K562 (cell line): ENCODE measurements at regions not wholly inside any gene's neighbourhood (a gene's known extent, or its start where the extent isn't known, plus 50 kb on each side); places are given as distances from the start of the nearest gene placed in this dataset.

Experiments used
- ATAC-seq: fragments of 200-7000 bp; cut with Tn5 transposase; 3 replicates; pipeline ENCODE4 v1.9.1; 2020; ENCODE audit warnings: moderate library complexity
- BruUV-seq: library from RNA; stranded (reverse); fragments of 400-500 nt; replicated peaks from 2 replicates; lab custom pipeline; 2021; lab: Mats Ljungman, UMichigan
- CTCF ChIA-PET: fragments of 300-600 bp; formaldehyde crosslinking; extraction: SDS; loops from one replicate; lab custom pipeline; 2021; ENCODE audit warnings: low intra/inter-chr PET ratio; lab: Yijun Ruan, JAX
- POLR2A ChIA-PET: fragments of 300-600, 350-650 bp; sonication (Branson Sonifier 250); formaldehyde crosslinking; extraction: SDS; loops from one replicate; lab custom pipeline; 2021; ENCODE audit warnings: antibody characterized with exemption, inconsistent platforms; lab: Yijun Ruan, JAX
- DNase-seq, 4 experiments: peaks; one replicate each; pipeline versions ENCODE4 v3.0.0 to v3.0.0-alpha.2; 2011 to 2018; ENCODE audit warnings: low spot score in 3 of 4, mixed read lengths in 3 of 4; ENCODE audit errors: extremely low read depth in 1 of 4
- FAIRE-seq: peaks from 2 replicates; lab custom pipeline; 2011; peaks lifted over from hg19 to GRCh38; lab: Jason Lieb, UNC
- H2AFZ ChIP-seq: 2 replicates; pipeline ENCODE4 v1.6.0; 2011; ENCODE audit warnings: low read depth, low read length, control low read depth, inconsistent platforms
- H3K27ac ChIP-seq: fragments of 200-600 bp; 3 replicates; pipeline ENCODE4 v1.8.0; 2011; ENCODE audit warnings: low read depth, mild to moderate bottlenecking, control low read depth, inconsistent platforms, low read length, moderate library complexity, mixed read lengths; ENCODE audit errors: extremely low read depth
- H3K27me3 ChIP-seq, 2 experiments: fragments of 300-600 bp in 1 of 2; 2 replicates in 1 of 2; 3 replicates in 1 of 2; pipeline versions ENCODE4 v1.6.0 to v1.8.0; 2011; ENCODE audit warnings: inconsistent platforms in 2 of 2, low read length in 2 of 2, mild to moderate bottlenecking in 1 of 2, mixed read lengths in 1 of 2, moderate library complexity in 1 of 2; ENCODE audit not compliant: control insufficient read depth in 2 of 2, insufficient read depth in 2 of 2
- H3K36me3 ChIP-seq: fragments of 300-600 bp; 3 replicates; pipeline ENCODE4 v1.8.0; 2011; ENCODE audit warnings: mild to moderate bottlenecking, low read length, inconsistent platforms; ENCODE audit not compliant: control insufficient read depth, insufficient read depth
- H3K4me1 ChIP-seq, 2 experiments: fragments of 200-600 bp in 1 of 2; replicated peaks in 1 of 2; 2 replicates in 1 of 2; 3 replicates in 1 of 2; pipeline versions ENCODE4 v1.5.1 to v1.8.0; 2011; ENCODE audit warnings: inconsistent platforms in 2 of 2, low read length in 2 of 2, mild to moderate bottlenecking in 1 of 2, mixed read lengths in 1 of 2, moderate library complexity in 1 of 2; ENCODE audit not compliant: control insufficient read depth in 2 of 2, insufficient read depth in 2 of 2
- H3K4me2 ChIP-seq: 2 replicates; pipeline ENCODE4 v1.6.1; 2011; ENCODE audit warnings: low read length, control low read depth, inconsistent platforms, mixed read lengths; ENCODE audit not compliant: insufficient read depth
- H3K4me3 ChIP-seq: fragments of 200-600 bp; sonication (generic), shearing (Covaris generic); 2 replicates; pipeline ENCODE4 v1.5.1; 2016; ENCODE audit warnings: control low read depth, inconsistent platforms
- H3K79me2 ChIP-seq: fragments of 200-600 bp; 3 replicates; pipeline ENCODE4 v1.8.0; 2011; ENCODE audit warnings: low read length, inconsistent platforms; ENCODE audit not compliant: control insufficient read depth, insufficient read depth
- H3K9ac ChIP-seq, 2 experiments: 2 replicates each; pipeline versions ENCODE4 v1.6.0 to v1.6.1; 2011; ENCODE audit warnings: low read depth in 2 of 2, low read length in 2 of 2, control low read depth in 1 of 2, inconsistent platforms in 1 of 2, mild to moderate bottlenecking in 1 of 2, mixed read lengths in 1 of 2; ENCODE audit not compliant: insufficient read depth in 1 of 2
- H3K9me1 ChIP-seq: one replicate; pipeline ENCODE4 v1.6.0; 2011; ENCODE audit warnings: inconsistent platforms, mild to moderate bottlenecking, low read length, moderate library complexity; ENCODE audit not compliant: control insufficient read depth, insufficient read depth
- H3K9me3 ChIP-seq: replicated peaks from 2 replicates; pipeline ENCODE4 v1.5.1; 2011; ENCODE audit warnings: low read depth, low read length, inconsistent platforms; ENCODE audit not compliant: control insufficient read depth, insufficient read depth
- H4K20me1 ChIP-seq: replicated peaks from 2 replicates; pipeline ENCODE4 v1.6.1; 2011; ENCODE audit warnings: low read length, inconsistent platforms, mixed read lengths; ENCODE audit not compliant: control insufficient read depth, insufficient read depth
- ZFP1 ChIP-seq: fragments of 450-650 bp; formaldehyde crosslinking; IDR thresholded peaks from 2 replicates; pipeline ENCODE4 v1.4.0; 2020; ENCODE audit warnings: mild to moderate bottlenecking, mixed read lengths
- ZNF778 ChIP-seq: fragments of 450-650 bp; formaldehyde crosslinking; IDR thresholded peaks from 2 replicates; pipeline ENCODE4 v1.4.0; 2020; ENCODE audit warnings: mild to moderate bottlenecking, moderate library complexity
- WGBS: fragments of 100-300 bp; shearing (Covaris generic); methylation state at CpG from one replicate; pipeline ENCODE4 v1.1.6; 2016; ENCODE audit warnings: low coverage, mixed read lengths; ENCODE audit not compliant: insufficient coverage; ENCODE audit errors: missing lambda C conversion rate; 5-methylcytosine and 5-hydroxymethylcytosine counted together
- in situ Hi-C: fragments of 300-500 bp; cut with MboI; formaldehyde crosslinking; loops from 4 replicates; pipeline ENCODE4 v1.15.0; 2018; ENCODE audit warnings: inconsistent platforms, mixed read lengths
- intact Hi-C: fragments of 100-400 bp; cut with micrococcal nuclease; formaldehyde crosslinking; loops from 2 replicates; pipeline ENCODE4 v1.14.2; 2022
- TF ChIP-seq, protein P1 (sequence below): fragments of 250-450 bp; sonication (Bioruptor Pico); IDR thresholded peaks from 2 replicates; pipeline ENCODE4 v1.5.0; 2021
- TF ChIP-seq, protein P2 (sequence below): fragments of 450-650 bp; IDR thresholded peaks from 2 replicates; pipeline ENCODE4 v1.6.1; 2017; ENCODE audit warnings: antibody characterized with exemption
- TF ChIP-seq, protein P3 (sequence below): fragments of 250-450 bp; sonication (Bioruptor Pico); IDR thresholded peaks from 2 replicates; pipeline ENCODE4 v1.8.0; 2021; ENCODE audit warnings: borderline replicate concordance, mild to moderate bottlenecking, moderate library complexity; ENCODE audit not compliant: poor library complexity, severe bottlenecking

DNA sequence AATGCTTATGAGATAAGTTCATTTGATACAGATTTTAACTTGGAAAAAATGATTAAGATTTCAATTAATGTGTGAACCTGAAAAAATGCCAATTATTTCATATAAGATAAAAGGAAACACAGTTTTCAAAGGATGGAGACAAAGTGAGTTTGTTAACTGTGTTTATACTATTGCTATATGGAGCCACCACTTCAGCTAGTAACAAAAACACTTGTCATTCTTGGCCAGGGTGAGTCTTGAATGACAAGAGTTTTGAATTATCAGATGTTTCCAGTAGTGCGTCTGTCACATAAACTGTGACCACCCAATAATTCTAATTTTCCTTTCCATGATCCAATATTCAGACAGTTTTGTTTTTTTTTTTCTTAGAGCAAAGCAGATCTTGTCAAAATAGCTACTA is 78.0 kb upstream of the GADL1 start:
- WGBS = 4% methylated on average over 1 of the region's 1 CpG
- BruUV-seq = no TSS peak

More for the DNA sequence above, 78.0 kb upstream of the GADL1 start:
- Histone ChIP-seq H3K27me3 (no peaks in the 10 kb centered on the region), H3K9me3 (no peaks in the 10 kb centered on the region), H3K27ac (no peak overlapping the region), H2AFZ (no peak overlapping the region), H3K36me3 (no peaks in the 10 kb centered on the region), H3K9me1 (no peaks in the 10 kb centered on the region), H3K79me2 (no peaks in the 10 kb centered on the region), H3K4me2 (no peak overlapping the region), H3K9ac (no peak overlapping the region), H4K20me1 (no peaks in the 10 kb centered on the region), H3K4me3 (no peak overlapping the region), H3K4me1 (no peaks in the 10 kb centered on the region)
- POLR2A ChIA-PET = no interaction called here
- TF ChIP-seq, protein P1, sequence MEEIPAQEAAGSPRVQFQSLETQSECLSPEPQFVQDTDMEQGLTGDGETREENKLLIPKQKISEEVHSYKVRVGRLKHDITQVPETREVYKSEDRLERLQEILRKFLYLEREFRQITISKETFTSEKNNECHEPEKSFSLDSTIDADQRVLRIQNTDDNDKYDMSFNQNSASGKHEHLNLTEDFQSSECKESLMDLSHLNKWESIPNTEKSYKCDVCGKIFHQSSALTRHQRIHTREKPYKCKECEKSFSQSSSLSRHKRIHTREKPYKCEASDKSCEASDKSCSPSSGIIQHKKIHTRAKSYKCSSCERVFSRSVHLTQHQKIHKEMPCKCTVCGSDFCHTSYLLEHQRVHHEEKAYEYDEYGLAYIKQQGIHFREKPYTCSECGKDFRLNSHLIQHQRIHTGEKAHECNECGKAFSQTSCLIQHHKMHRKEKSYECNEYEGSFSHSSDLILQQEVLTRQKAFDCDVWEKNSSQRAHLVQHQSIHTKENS (CRISPR knock-in tag) = no peak
- no peak for TF ChIP-seq ZNF778 (CRISPR knock-in tag)
- TF ChIP-seq, protein P2, sequence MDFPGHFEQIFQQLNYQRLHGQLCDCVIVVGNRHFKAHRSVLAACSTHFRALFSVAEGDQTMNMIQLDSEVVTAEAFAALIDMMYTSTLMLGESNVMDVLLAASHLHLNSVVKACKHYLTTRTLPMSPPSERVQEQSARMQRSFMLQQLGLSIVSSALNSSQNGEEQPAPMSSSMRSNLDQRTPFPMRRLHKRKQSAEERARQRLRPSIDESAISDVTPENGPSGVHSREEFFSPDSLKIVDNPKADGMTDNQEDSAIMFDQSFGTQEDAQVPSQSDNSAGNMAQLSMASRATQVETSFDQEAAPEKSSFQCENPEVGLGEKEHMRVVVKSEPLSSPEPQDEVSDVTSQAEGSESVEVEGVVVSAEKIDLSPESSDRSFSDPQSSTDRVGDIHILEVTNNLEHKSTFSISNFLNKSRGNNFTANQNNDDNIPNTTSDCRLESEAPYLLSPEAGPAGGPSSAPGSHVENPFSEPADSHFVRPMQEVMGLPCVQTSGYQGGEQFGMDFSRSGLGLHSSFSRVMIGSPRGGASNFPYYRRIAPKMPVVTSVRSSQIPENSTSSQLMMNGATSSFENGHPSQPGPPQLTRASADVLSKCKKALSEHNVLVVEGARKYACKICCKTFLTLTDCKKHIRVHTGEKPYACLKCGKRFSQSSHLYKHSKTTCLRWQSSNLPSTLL = no peak
- TF ChIP-seq, protein P3, sequence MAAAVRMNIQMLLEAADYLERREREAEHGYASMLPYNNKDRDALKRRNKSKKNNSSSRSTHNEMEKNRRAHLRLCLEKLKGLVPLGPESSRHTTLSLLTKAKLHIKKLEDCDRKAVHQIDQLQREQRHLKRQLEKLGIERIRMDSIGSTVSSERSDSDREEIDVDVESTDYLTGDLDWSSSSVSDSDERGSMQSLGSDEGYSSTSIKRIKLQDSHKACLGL (CRISPR knock-in tag) = no peak
- TF ChIP-seq ZFP1 (CRISPR knock-in tag) = peak; percentile 94
- no peak for ATAC-seq
- DNase-seq = no peak
- in situ Hi-C loops = no loop called here
- no peak for FAIRE-seq
- intact Hi-C loops = no loop called here
- CTCF ChIA-PET = no interaction called here
